Natural killer cell (primary cell): ENCODE measurements at regions not wholly inside any gene's neighbourhood (a gene's known extent, or its start where the extent isn't known, plus 50 kb on each side); places are given as distances from the start of the nearest gene placed in this dataset.
A peak's percentile ranks its signal among the peaks of the same experiment; 100 is the strongest.

Experiments
- ATAC-seq, 3 donors: fragments of 150-1000 bp in 2 of 3; fragments of 200-7000 bp in 1 of 3; cut with Tn5 transposase; 1 replicate in 1 of 3; 2 replicates in 2 of 3; pipeline ENCODE4 v1.10.0; 2021; ENCODE audit warnings: mild to moderate bottlenecking in 2 of 3, moderate library complexity in 2 of 3
- DNase-seq, 2 donors: peaks; one replicate each; pipeline versions ENCODE4 v3.0.0 to v3.0.0-alpha.2; 2013 to 2021; ENCODE audit warnings: mixed read lengths in 1 of 2
- H3K27ac ChIP-seq: one replicate; pipeline ENCODE4 v1.5.1; 2013; ENCODE audit warnings: mild to moderate bottlenecking, low read length
- H3K27me3 ChIP-seq: one replicate; pipeline ENCODE4 v1.6.1; 2013; ENCODE audit warnings: low read length; ENCODE audit not compliant: control insufficient read depth, insufficient read depth
- H3K36me3 ChIP-seq: one replicate; pipeline ENCODE4 v1.6.1; 2013; ENCODE audit warnings: low read length; ENCODE audit not compliant: control insufficient read depth, insufficient read depth
- H3K4me1 ChIP-seq: one replicate; pipeline ENCODE4 v1.6.1; 2013; ENCODE audit warnings: low read length; ENCODE audit not compliant: control insufficient read depth, insufficient read depth
- H3K4me3 ChIP-seq: one replicate; pipeline ENCODE4 v1.5.1; 2013; ENCODE audit warnings: low read length
- H3K9me3 ChIP-seq: one replicate; pipeline ENCODE4 v1.6.1; 2013; ENCODE audit warnings: low read length; ENCODE audit not compliant: control insufficient read depth, insufficient read depth
- H3K27ac Mint-ChIP-seq, 2 donors: one replicate each; pipeline ENCODE4 v1.8.0; 2022; ENCODE audit warnings: mild to moderate bottlenecking in 2 of 2, mixed read lengths in 2 of 2, moderate library complexity in 1 of 2
- H3K27me3 Mint-ChIP-seq, 2 donors: one replicate each; pipeline ENCODE4 v1.8.0; 2022; ENCODE audit warnings: low read depth in 2 of 2, mixed read lengths in 2 of 2
- H3K36me3 Mint-ChIP-seq: one replicate; pipeline ENCODE4 v1.8.0; 2022; ENCODE audit warnings: mixed read lengths
- H3K4me1 Mint-ChIP-seq, 2 donors: one replicate each; pipeline ENCODE4 v1.8.0; 2022; ENCODE audit warnings: mixed read lengths in 2 of 2
- H3K4me3 Mint-ChIP-seq: one replicate; pipeline ENCODE4 v1.8.0; 2022; ENCODE audit warnings: mild to moderate bottlenecking, moderate library complexity, mixed read lengths
- H3K9me3 Mint-ChIP-seq, 2 donors: one replicate each; pipeline ENCODE4 v1.8.0; 2022; ENCODE audit warnings: mixed read lengths in 2 of 2
- CTCF ChIP-seq: fragments of 200-600 bp; IDR thresholded peaks from one replicate; pipeline ENCODE4 v1.8.0; 2022; ENCODE audit warnings: antibody characterized with exemption
- WGBS: methylation state at CpG from one replicate; pipeline ENCODE4 v1.1.7; 2013; ENCODE audit warnings: missing lambda C conversion rate; ENCODE audit not compliant: insufficient coverage; 5-methylcytosine and 5-hydroxymethylcytosine counted together
- intact Hi-C: fragments of 100-400 bp; cut with micrococcal nuclease; formaldehyde crosslinking; loops from one replicate; pipeline ENCODE4 v1.14.2; 2022

GRCh38 chr1:24983006-24983680 lies 53.1 kb upstream of the RUNX3 start:
- peaks cover 51% of the 10 kb centered on the region for H3K4me1 ChIP-seq
- Mint-ChIP-seq H3K4me1 (peaks cover 40 to 73% of the 10 kb centered on the region in 2 donors), H3K4me3 (no peak overlapping the region), H3K36me3 (no peaks in the 10 kb centered on the region), H3K27me3 (peaks cover 70 to 71% of the 10 kb centered on the region in 2 donors), H3K9me3 (no peaks in the 10 kb centered on the region), H3K27ac (peak overlapping the region in 1 of 2 donors; percentile 19)
- 93% methylated on average over 12 of the region's 12 CpGs for WGBS
- no peaks in the 10 kb centered on the region for H3K36me3 ChIP-seq
- H3K9me3 ChIP-seq = no peaks in the 10 kb centered on the region
- ATAC-seq (no peak), DNase-seq (no peak)
- peaks cover 7% of the 10 kb centered on the region for H3K27me3 ChIP-seq
- TF ChIP-seq CTCF = no peak
- no peak overlapping the region for H3K4me3 ChIP-seq
- no peak overlapping the region for H3K27ac ChIP-seq
- intact Hi-C loops = no loop called here

GRCh38 chr1:24981631-24982005 lies 51.5 kb upstream of the RUNX3 start:
- WGBS = 66% methylated on average over 11 of the region's 11 CpGs
- peaks cover 0 to 2% of the 10 kb centered on the region in 2 donors for H3K9me3 Mint-ChIP-seq
- intact Hi-C loops = loop anchor here (2.0 kb wide), 1 partner anchor 17 kb away; no protein-coding TSS in a partner anchor
- DNase-seq (peak; percentile 60 to 75), ATAC-seq (peak; percentile 62 to 80 (median 69))
- Histone ChIP-seq H3K27me3 (peaks cover 7% of the 10 kb centered on the region), H3K27ac (no peak overlapping the region), H3K4me3 (no peak overlapping the region), H3K9me3 (peaks cover 1% of the 10 kb centered on the region), H3K36me3 (no peaks in the 10 kb centered on the region), H3K4me1 (peaks cover 51% of the 10 kb centered on the region)
- H3K27me3 Mint-ChIP-seq = peaks cover 65 to 68% of the 10 kb centered on the region in 2 donors
- H3K4me1 Mint-ChIP-seq = peaks cover 43 to 72% of the 10 kb centered on the region in 2 donors
- H3K36me3 Mint-ChIP-seq = peaks cover 5% of the 10 kb centered on the region
- TF ChIP-seq CTCF = no peak
- peak overlapping the region; percentile 20 to 84 for H3K27ac Mint-ChIP-seq
- peak overlapping the region; percentile 57 for H3K4me3 Mint-ChIP-seq

GRCh38 chr1:24980836-24981630 lies 51.0 kb upstream of the RUNX3 start:
- H3K27me3 Mint-ChIP-seq = peaks cover 65 to 69% of the 10 kb centered on the region in 2 donors
- Histone ChIP-seq H3K4me3 (no peak overlapping the region), H3K27me3 (peaks cover 7% of the 10 kb centered on the region), H3K9me3 (peaks cover 5% of the 10 kb centered on the region), H3K27ac (no peak overlapping the region), H3K4me1 (peaks cover 51% of the 10 kb centered on the region), H3K36me3 (no peaks in the 10 kb centered on the region)
- TF ChIP-seq CTCF = no peak
- intact Hi-C loops = loop anchor here (2.0 kb wide), 1 partner anchor 16 kb away; no protein-coding TSS in a partner anchor
- H3K4me1 Mint-ChIP-seq = peaks cover 38 to 68% of the 10 kb centered on the region in 2 donors
- 89% methylated on average over 13 of the region's 13 CpGs for WGBS
- H3K27ac Mint-ChIP-seq = peak overlapping the region in 1 of 2 donors; percentile 84
- H3K9me3 Mint-ChIP-seq = peaks cover 4 to 6% of the 10 kb centered on the region in 2 donors
- H3K36me3 Mint-ChIP-seq = peaks cover 11% of the 10 kb centered on the region
- H3K4me3 Mint-ChIP-seq = no peak overlapping the region
- ATAC-seq (no peak), DNase-seq (no peak)
